Neuronal stem cell (in vitro differentiated cells): ENCODE measurements at regions not wholly inside any gene's neighbourhood (a gene's known extent, or its start where the extent isn't known, plus 50 kb on each side); places are given as distances from the start of the nearest gene placed in this dataset.

Experiments
- DNase-seq: peaks from one replicate; pipeline ENCODE4 v3.0.0-alpha.2; 2013; ENCODE audit warnings: low spot score
- H2AFZ ChIP-seq: one replicate; pipeline ENCODE4 v1.6.1; 2013; ENCODE audit warnings: mild to moderate bottlenecking, low read length, inconsistent platforms
- H2AK5ac ChIP-seq: 2 replicates; pipeline ENCODE4 v1.6.1; 2013; ENCODE audit warnings: low read depth, mild to moderate bottlenecking, inconsistent platforms, low read length, moderate library complexity, mixed read lengths
- H2BK120ac ChIP-seq: 2 replicates; pipeline ENCODE4 v1.6.1; 2013; ENCODE audit warnings: low read depth, mild to moderate bottlenecking, inconsistent platforms, low read length, moderate library complexity, mixed read lengths
- H2BK12ac ChIP-seq: one replicate; pipeline ENCODE4 v1.6.1; 2013; ENCODE audit warnings: low read length, inconsistent platforms
- H2BK15ac ChIP-seq: 2 replicates; pipeline ENCODE4 v1.6.1; 2013; ENCODE audit warnings: mild to moderate bottlenecking, low read length, inconsistent platforms, mixed read lengths
- H2BK5ac ChIP-seq: one replicate; pipeline ENCODE4 v1.6.1; 2013; ENCODE audit warnings: inconsistent platforms, mild to moderate bottlenecking, low read length, moderate library complexity
- H3K14ac ChIP-seq: one replicate; pipeline ENCODE4 v1.6.1; 2013; ENCODE audit warnings: low read length, inconsistent platforms
- H3K18ac ChIP-seq: 2 replicates; pipeline ENCODE4 v1.6.1; 2013; ENCODE audit warnings: low read length, inconsistent platforms
- H3K23ac ChIP-seq: 2 replicates; pipeline ENCODE4 v1.6.1; 2013; ENCODE audit warnings: low read depth, mild to moderate bottlenecking, mixed read lengths, low read length, inconsistent platforms; ENCODE audit not compliant: poor library complexity
- H3K27ac ChIP-seq: replicated peaks from 3 replicates; pipeline ENCODE4 v1.5.1; 2013; ENCODE audit warnings: low read length, inconsistent platforms
- H3K27me3 ChIP-seq, 3 experiments: 2 replicates each; pipeline ENCODE4 v1.6.1; 2013; ENCODE audit warnings: low read length in 3 of 3, mild to moderate bottlenecking in 2 of 3, inconsistent platforms in 1 of 3, low read depth in 1 of 3, mixed read lengths in 1 of 3, moderate library complexity in 1 of 3; ENCODE audit not compliant: control insufficient read depth in 3 of 3, insufficient read depth in 3 of 3
- H3K36me3 ChIP-seq, 2 donors: replicated peaks in 1 of 2; 2 replicates each; pipeline ENCODE4 v1.6.1; 2013; ENCODE audit warnings: low read length in 2 of 2; ENCODE audit not compliant: control insufficient read depth in 2 of 2, insufficient read depth in 2 of 2
- H3K4ac ChIP-seq: 2 replicates; pipeline ENCODE4 v1.6.1; 2013; ENCODE audit warnings: inconsistent platforms, mild to moderate bottlenecking, low read length, moderate library complexity
- H3K4me1 ChIP-seq, 2 donors: 1 replicate in 1 of 2; 2 replicates in 1 of 2; pipeline ENCODE4 v1.6.1; 2013; ENCODE audit warnings: low read length in 2 of 2, low read depth in 1 of 2; ENCODE audit not compliant: control insufficient read depth in 2 of 2, insufficient read depth in 1 of 2
- H3K4me2 ChIP-seq: one replicate; pipeline ENCODE4 v1.6.1; 2013; ENCODE audit warnings: mild to moderate bottlenecking, low read length, inconsistent platforms; ENCODE audit not compliant: insufficient read depth, poor library complexity, severe bottlenecking
- H3K4me3 ChIP-seq, 2 donors: 2 replicates each; pipeline ENCODE4 v1.5.1; 2013; ENCODE audit warnings: low read length in 2 of 2, mild to moderate bottlenecking in 2 of 2, inconsistent platforms in 1 of 2, moderate library complexity in 1 of 2
- H3K79me1 ChIP-seq: one replicate; pipeline ENCODE4 v1.6.1; 2013; ENCODE audit warnings: low read depth, mild to moderate bottlenecking, inconsistent platforms, low read length, moderate library complexity
- H3K9ac ChIP-seq: one replicate; pipeline ENCODE4 v1.6.1; 2013; ENCODE audit warnings: mild to moderate bottlenecking, low read depth, low read length, inconsistent platforms; ENCODE audit not compliant: poor library complexity
- H3K9me3 ChIP-seq, 2 donors: replicated peaks in 1 of 2; 2 replicates each; pipeline versions ENCODE3 to v1.6.1; 2013; ENCODE audit warnings: low read length in 2 of 2, mild to moderate bottlenecking in 2 of 2, inconsistent platforms in 1 of 2, low read depth in 1 of 2, mixed read lengths in 1 of 2, moderate library complexity in 1 of 2; ENCODE audit not compliant: control insufficient read depth in 2 of 2, insufficient read depth in 1 of 2
- H4K8ac ChIP-seq: one replicate; pipeline ENCODE4 v1.6.1; 2013; ENCODE audit warnings: low read depth, mild to moderate bottlenecking, inconsistent platforms, low read length, moderate library complexity
- H4K91ac ChIP-seq: one replicate; pipeline ENCODE4 v1.6.1; 2013; ENCODE audit warnings: low read length, low read depth, mild to moderate bottlenecking, inconsistent platforms; ENCODE audit not compliant: poor library complexity
- WGBS, 2 donors: extraction: QIAGEN DNeasy Blood & Tissue Kit; methylation state at CpG; one replicate each; pipeline ENCODE4 v1.1.7; 2013; ENCODE audit warnings: missing lambda C conversion rate in 2 of 2, mixed read lengths in 1 of 2; ENCODE audit not compliant: insufficient read length in 2 of 2, insufficient replicate concordance in 1 of 2; ENCODE audit errors: extremely low coverage in 2 of 2; 5-methylcytosine and 5-hydroxymethylcytosine counted together

- no peak overlapping the region for H3K14ac ChIP-seq
- no peak overlapping the region for H3K4me2 ChIP-seq
Observed at GRCh38 chr3:64761729-64762128, 73.9 kb upstream of the ADAMTS9 start.

GRCh38 chr3:64760258-64760657, 72.5 kb upstream of the ADAMTS9 start:
- H3K27ac ChIP-seq = no peak overlapping the region
- no peak overlapping the region for H3K14ac ChIP-seq
- no peak overlapping the region for H3K18ac ChIP-seq
- no peak overlapping the region for H4K8ac ChIP-seq
- no peak overlapping the region for H3K23ac ChIP-seq
- H2AK5ac ChIP-seq = no peak overlapping the region
- H3K27me3 ChIP-seq = no peaks in the 10 kb centered on the region
- no peaks in the 10 kb centered on the region for H3K79me1 ChIP-seq
- H2BK120ac ChIP-seq = no peak overlapping the region
- H3K4me2 ChIP-seq = no peak overlapping the region
- no peaks in the 10 kb centered on the region for H3K4me1 ChIP-seq
- no peaks in the 10 kb centered on the region for H3K36me3 ChIP-seq
- no peak for DNase-seq
- no peak overlapping the region for H2BK15ac ChIP-seq
- WGBS, 2 donors = no CpG with 5 or more reads among the region's 5 CpGs
- H3K9me3 ChIP-seq = no peaks in the 10 kb centered on the region
- no peak overlapping the region for H4K91ac ChIP-seq
- H3K4ac ChIP-seq = no peak overlapping the region
- no peak overlapping the region for H2BK5ac ChIP-seq
- no peak overlapping the region for H3K9ac ChIP-seq
- H2AFZ ChIP-seq = no peak overlapping the region
- H2BK12ac ChIP-seq = no peak overlapping the region
- H3K4me3 ChIP-seq = no peak overlapping the region

More at GRCh38 chr3:64761729-64762128, 73.9 kb upstream of the ADAMTS9 start:
- no peak overlapping the region for H3K27ac ChIP-seq
- H3K4ac ChIP-seq = no peak overlapping the region
- peaks cover 0 to 5% of the 10 kb centered on the region in 2 donors for H3K4me1 ChIP-seq
- H2BK15ac ChIP-seq = no peak overlapping the region
- H2BK120ac ChIP-seq = no peak overlapping the region
- H3K27me3 ChIP-seq = no peaks in the 10 kb centered on the region
- H3K18ac ChIP-seq = no peak overlapping the region
- no peak overlapping the region for H3K9ac ChIP-seq
- no peak overlapping the region for H4K91ac ChIP-seq
- no peak overlapping the region for H2AK5ac ChIP-seq
- H3K36me3 ChIP-seq = no peaks in the 10 kb centered on the region
- no CpG with 5 or more reads among the region's 5 CpGs for WGBS, 2 donors
- no peak overlapping the region for H2AFZ ChIP-seq
- H3K9me3 ChIP-seq = no peaks in the 10 kb centered on the region
- no peak overlapping the region for H3K23ac ChIP-seq
- H2BK12ac ChIP-seq = no peak overlapping the region
- DNase-seq = no peak
- H2BK5ac ChIP-seq = no peak overlapping the region
- H4K8ac ChIP-seq = no peak overlapping the region
- no peak overlapping the region for H3K4me3 ChIP-seq
- H3K79me1 ChIP-seq = no peaks in the 10 kb centered on the region

GRCh38 chr3:64759811-64760210, 72.0 kb upstream of the ADAMTS9 start:
- no peak overlapping the region for H3K27ac ChIP-seq
- H3K23ac ChIP-seq = no peak overlapping the region
- H3K4ac ChIP-seq = no peak overlapping the region
- no CpG with 5 or more reads among the region's 2 CpGs for WGBS, 2 donors
- no peak overlapping the region for H2BK12ac ChIP-seq
- no peaks in the 10 kb centered on the region for H3K27me3 ChIP-seq
- H2BK5ac ChIP-seq = no peak overlapping the region
- H2BK120ac ChIP-seq = no peak overlapping the region
- no peak overlapping the region for H3K14ac ChIP-seq
- no peak for DNase-seq
- H2AFZ ChIP-seq = no peak overlapping the region
- H3K18ac ChIP-seq = no peak overlapping the region
- H3K79me1 ChIP-seq = no peaks in the 10 kb centered on the region
- H2BK15ac ChIP-seq = no peak overlapping the region
- H4K91ac ChIP-seq = no peak overlapping the region
- no peaks in the 10 kb centered on the region for H3K9me3 ChIP-seq
- no peaks in the 10 kb centered on the region for H3K4me1 ChIP-seq
- no peak overlapping the region for H3K4me3 ChIP-seq
- H3K4me2 ChIP-seq = no peak overlapping the region
- H3K9ac ChIP-seq = no peak overlapping the region
- H3K36me3 ChIP-seq = no peaks in the 10 kb centered on the region
- no peak overlapping the region for H2AK5ac ChIP-seq
- no peak overlapping the region for H4K8ac ChIP-seq

GRCh38 chr3:64756398-64756986, 68.7 kb upstream of the ADAMTS9 start:
- no peak overlapping the region for H3K27ac ChIP-seq

More at GRCh38 chr3:64756398-64756986, 68.7 kb upstream of the ADAMTS9 start:
- Histone ChIP-seq H3K4me3 (no peak overlapping the region), H3K36me3 (no peaks in the 10 kb centered on the region), H2AK5ac (no peak overlapping the region), H3K14ac (no peak overlapping the region), H3K9ac (no peak overlapping the region), H3K79me1 (no peaks in the 10 kb centered on the region), H2BK120ac (no peak overlapping the region), H3K4me2 (no peak overlapping the region), H3K27me3 (no peaks in the 10 kb centered on the region), H3K18ac (no peak overlapping the region), H4K91ac (no peak overlapping the region), H2BK5ac (no peak overlapping the region), H4K8ac (no peak overlapping the region), H2BK12ac (no peak overlapping the region), H3K4ac (no peak overlapping the region), H3K9me3 (no peaks in the 10 kb centered on the region), H2AFZ (no peak overlapping the region), H3K23ac (no peak overlapping the region), H2BK15ac (no peak overlapping the region), H3K4me1 (no peaks in the 10 kb centered on the region)
- no peak for DNase-seq
- no CpG with 5 or more reads among the region's 2 CpGs for WGBS, 2 donors
